Esophagus muscularis mucosa (tissue), 3 donors: ENCODE measurements at regions not wholly inside any gene's neighbourhood (a gene's known extent, or its start where the extent isn't known, plus 50 kb on each side); places are given as distances from the start of the nearest gene placed in this dataset.

ENCODE experiments used
- CTCF ChIP-seq, 3 experiments: fragments of 200-600 bp in 2 of 3; fragments of 450-650 bp in 1 of 3; sonication (generic) in 2 of 3; IDR thresholded peaks; one replicate each; pipeline ENCODE4 v1.5.1; 2017 to 2019; ENCODE audit warnings: antibody characterized with exemption in 3 of 3, mild to moderate bottlenecking in 2 of 3, moderate library complexity in 1 of 3
- POLR2A ChIP-seq: fragments of 450-650 bp; IDR thresholded peaks from one replicate; pipeline ENCODE4 v1.6.1; 2017; ENCODE audit warnings: antibody characterized with exemption, moderate library complexity, mild to moderate bottlenecking, low read depth

GRCh38 chr2:145007960-145008263 is 488.0 kb upstream of the ZEB2 start:
- no peak for TF ChIP-seq CTCF (IDR thresholded peaks at IDR 0.05)
- TF ChIP-seq POLR2A = no peak
